Lower leg skin (tissue), 4 donors: ENCODE measurements at regions not wholly inside any gene's neighbourhood (a gene's known extent, or its start where the extent isn't known, plus 50 kb on each side); places are given as distances from the start of the nearest gene placed in this dataset.

Experiments
- DNase-seq, 2 donors: peaks; one replicate each; pipeline ENCODE4 v3.0.0-alpha.2; 2019; ENCODE audit warnings: low spot score in 2 of 2
- H3K4me3 ChIP-seq: fragments of 200-600 bp; sonication (generic); 2 replicates; pipeline ENCODE4 v1.5.1; 2017; ENCODE audit warnings: mild to moderate bottlenecking, low read depth; ENCODE audit not compliant: poor library complexity, severe bottlenecking
- POLR2A ChIP-seq, 2 donors: fragments of 450-650 bp; IDR thresholded peaks; one replicate each; pipeline ENCODE4 v1.6.1; 2016 to 2017; ENCODE audit warnings: antibody characterized with exemption in 2 of 2, mild to moderate bottlenecking in 1 of 2, moderate library complexity in 1 of 2
- WGBS, 2 donors: methylation state at CpG; one replicate each; pipeline ENCODE4 v1.1.5; 2018; 5-methylcytosine and 5-hydroxymethylcytosine counted together
- intact Hi-C: fragments of 100-400 bp; cut with DNase I; formaldehyde crosslinking; loops from one replicate; pipeline ENCODE4 v1.15.0; 2023; ENCODE audit warnings: low total_unique reads
- TF ChIP-seq, protein P1 (sequence below), 3 donors: fragments of 450-650 bp; IDR thresholded peaks; one replicate each; pipeline ENCODE4 v1.5.1; 2016; ENCODE audit warnings: antibody characterized with exemption in 3 of 3, mild to moderate bottlenecking in 3 of 3, moderate library complexity in 2 of 3

DNA sequence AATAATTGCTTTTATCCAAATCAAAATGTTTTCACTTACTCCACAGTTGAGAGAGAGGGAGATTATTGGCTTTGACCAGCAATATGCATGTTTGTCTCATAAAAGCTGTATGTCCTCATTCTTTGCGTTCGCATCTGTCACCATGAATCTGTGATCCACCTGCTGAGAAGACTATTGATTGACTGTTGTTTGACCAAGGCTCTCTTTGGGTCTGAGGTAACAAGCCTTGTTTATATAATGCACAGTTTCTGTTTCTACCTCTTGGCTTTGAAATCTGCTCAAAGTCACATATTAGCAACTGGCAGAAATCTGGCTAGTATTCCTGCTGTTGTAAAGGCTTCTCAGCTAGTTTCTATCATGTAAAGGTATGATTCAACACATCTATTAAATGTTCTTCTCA lies 157.0 kb downstream of the LYPLAL1 start:
- TF ChIP-seq, protein P1, sequence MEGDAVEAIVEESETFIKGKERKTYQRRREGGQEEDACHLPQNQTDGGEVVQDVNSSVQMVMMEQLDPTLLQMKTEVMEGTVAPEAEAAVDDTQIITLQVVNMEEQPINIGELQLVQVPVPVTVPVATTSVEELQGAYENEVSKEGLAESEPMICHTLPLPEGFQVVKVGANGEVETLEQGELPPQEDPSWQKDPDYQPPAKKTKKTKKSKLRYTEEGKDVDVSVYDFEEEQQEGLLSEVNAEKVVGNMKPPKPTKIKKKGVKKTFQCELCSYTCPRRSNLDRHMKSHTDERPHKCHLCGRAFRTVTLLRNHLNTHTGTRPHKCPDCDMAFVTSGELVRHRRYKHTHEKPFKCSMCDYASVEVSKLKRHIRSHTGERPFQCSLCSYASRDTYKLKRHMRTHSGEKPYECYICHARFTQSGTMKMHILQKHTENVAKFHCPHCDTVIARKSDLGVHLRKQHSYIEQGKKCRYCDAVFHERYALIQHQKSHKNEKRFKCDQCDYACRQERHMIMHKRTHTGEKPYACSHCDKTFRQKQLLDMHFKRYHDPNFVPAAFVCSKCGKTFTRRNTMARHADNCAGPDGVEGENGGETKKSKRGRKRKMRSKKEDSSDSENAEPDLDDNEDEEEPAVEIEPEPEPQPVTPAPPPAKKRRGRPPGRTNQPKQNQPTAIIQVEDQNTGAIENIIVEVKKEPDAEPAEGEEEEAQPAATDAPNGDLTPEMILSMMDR (IDR thresholded peaks at IDR 0.05) = no peak
- TF ChIP-seq POLR2A (IDR thresholded peaks at IDR 0.05) = no peak
- intact Hi-C loops = no loop called here
- no peak for DNase-seq
- H3K4me3 ChIP-seq = no peak overlapping the region
- 70 to 93% methylated on average over 2 of the region's 2 CpGs for WGBS, 2 donors

DNA sequence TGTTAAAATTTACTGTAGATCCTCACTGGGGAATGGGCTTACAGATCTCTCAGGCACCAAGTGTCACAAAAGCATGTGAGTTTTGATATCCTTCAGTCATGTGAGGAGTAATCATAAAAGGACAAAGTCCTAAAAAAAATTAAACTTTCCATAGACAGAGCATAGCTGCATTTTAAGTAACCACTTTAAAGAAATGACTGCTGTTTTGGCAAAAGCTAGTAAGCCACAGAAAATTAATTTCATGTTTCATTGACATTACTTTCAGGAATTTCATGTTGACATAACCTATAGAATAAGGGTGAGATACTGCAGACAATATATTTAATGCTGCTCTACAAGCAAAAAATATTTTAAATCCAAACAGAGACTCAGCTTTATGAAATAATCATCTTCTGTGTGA lies 156.3 kb downstream of the LYPLAL1 start:
- intact Hi-C loops = no loop called here
- no peak overlapping the region for H3K4me3 ChIP-seq
- TF ChIP-seq, protein P1 (IDR thresholded peaks at IDR 0.05) = no peak
- no peak for TF ChIP-seq POLR2A (IDR thresholded peaks at IDR 0.05)
- DNase-seq = no peak

DNA sequence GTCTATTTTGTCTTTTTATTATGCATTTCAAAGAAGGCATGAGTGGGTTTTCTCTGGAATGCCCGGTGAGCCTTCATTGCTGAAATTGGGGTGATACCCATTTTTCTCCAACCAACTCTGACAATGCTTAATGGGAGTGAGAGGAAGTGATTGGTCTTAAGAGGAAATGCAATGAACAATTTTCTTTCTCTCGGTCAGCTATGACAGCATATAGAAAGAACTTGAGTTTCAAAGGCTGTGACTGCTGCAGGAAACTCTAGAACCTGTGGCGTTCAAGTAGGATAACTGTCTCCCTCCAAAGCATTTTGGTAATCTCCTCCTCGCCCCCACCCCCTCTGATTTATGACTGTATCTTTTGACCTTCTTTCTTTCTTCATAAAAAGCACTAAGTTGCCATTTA lies 155.9 kb downstream of the LYPLAL1 start:
- no peak for TF ChIP-seq POLR2A (IDR thresholded peaks at IDR 0.05)
- TF ChIP-seq, protein P1 (IDR thresholded peaks at IDR 0.05) = no peak
- H3K4me3 ChIP-seq = no peak overlapping the region
- intact Hi-C loops = no loop called here
- DNase-seq = no peak
- WGBS, 2 donors = 81 to 86% methylated on average over 4 of the region's 4 CpGs

DNA sequence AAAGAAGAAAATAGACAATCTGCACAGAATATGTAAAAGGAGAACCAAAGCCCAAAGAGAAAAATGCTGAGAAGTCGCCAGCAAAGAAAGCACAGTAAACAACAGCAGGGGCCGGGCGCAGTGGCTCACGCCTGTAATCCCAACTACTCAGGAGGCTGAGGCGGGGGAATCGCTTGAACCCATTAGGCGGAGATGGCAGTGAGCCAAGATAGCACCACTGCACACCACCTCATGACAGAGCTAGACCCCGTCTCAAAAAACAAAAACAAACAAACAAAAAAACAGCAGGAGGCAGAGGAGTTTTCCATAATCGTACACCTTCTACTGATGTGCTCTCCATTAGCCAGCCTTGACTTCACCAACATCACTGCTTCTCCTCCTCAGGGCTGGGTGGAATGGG lies 153.2 kb downstream of the LYPLAL1 start:
- WGBS, 2 donors = 89 to 91% methylated on average over 9 of the region's 9 CpGs
- TF ChIP-seq POLR2A (IDR thresholded peaks at IDR 0.05) = no peak
- TF ChIP-seq, protein P1 (IDR thresholded peaks at IDR 0.05) = no peak
- DNase-seq = no peak
- no peak overlapping the region for H3K4me3 ChIP-seq
- intact Hi-C loops = no loop called here

DNA sequence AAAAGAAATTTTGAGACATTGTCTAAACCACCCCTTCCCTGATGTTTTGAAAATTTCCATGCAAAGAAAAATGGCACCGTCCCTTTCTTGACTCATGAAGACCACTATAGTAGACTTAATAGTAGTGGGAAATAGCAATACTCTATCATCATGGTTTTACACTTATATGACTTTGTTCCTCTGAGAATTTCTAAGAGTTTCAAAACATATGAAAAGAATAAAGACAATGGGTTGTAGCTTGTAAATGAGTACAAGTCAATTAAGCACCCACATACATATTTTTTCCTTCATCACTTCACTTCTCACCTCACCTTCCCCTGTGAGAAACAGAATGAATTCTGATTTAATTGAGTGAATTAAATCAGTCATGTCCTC lies 151.7 kb downstream of the LYPLAL1 start:
- intact Hi-C loops = no loop called here
- H3K4me3 ChIP-seq = no peak overlapping the region
- 72 to 81% methylated on average over 1 of the region's 1 CpG for WGBS, 2 donors
- no peak for DNase-seq
- TF ChIP-seq POLR2A (IDR thresholded peaks at IDR 0.05) = no peak
- TF ChIP-seq, protein P1 (IDR thresholded peaks at IDR 0.05) = no peak

DNA sequence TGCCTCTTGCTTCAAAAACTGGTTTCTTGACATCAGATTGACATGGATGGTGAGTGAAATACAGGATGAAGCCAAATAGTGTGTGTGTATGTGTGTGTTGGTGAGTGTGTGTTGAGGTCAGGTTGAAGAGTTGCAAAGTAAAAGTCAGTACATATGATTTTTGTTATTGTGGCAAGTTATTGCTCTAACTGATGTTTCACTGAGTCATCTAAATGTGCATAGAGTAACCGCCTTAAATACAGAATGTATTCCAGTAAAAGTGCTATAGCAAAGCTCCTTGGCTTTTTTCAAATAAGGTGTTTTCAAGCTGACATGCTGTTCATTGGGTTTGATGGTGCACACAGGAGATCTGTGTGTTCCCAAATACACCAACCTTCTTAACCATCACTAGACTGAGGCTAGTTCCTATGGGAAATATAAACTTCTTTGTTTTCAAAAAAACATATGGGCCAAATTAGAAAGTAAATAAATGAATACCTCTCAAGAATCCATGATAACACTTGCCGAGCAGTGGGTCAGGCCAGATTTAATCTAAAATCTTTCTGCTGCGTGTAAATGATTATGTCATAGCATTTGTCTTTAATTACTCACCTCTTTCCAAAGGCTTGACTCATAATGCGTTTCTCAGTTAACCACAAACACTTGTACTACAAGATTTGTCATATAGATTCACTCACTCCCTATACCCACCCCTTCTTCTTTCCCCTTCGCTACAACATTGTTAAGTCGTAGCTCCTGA lies 151.1 kb downstream of the LYPLAL1 start:
- TF ChIP-seq POLR2A (IDR thresholded peaks at IDR 0.05) = no peak
- TF ChIP-seq, protein P1 (IDR thresholded peaks at IDR 0.05) = no peak
- no peak overlapping the region for H3K4me3 ChIP-seq
- no peak for DNase-seq
- 43 to 56% methylated on average over 6 of the region's 6 CpGs for whole genome bisulfite sequencing, 2 donors
- intact Hi-C loops = no loop called here
